A673 (cell line): ENCODE measurements at regions not wholly inside any gene's neighbourhood (a gene's known extent, or its start where the extent isn't known, plus 50 kb on each side); places are given as distances from the start of the nearest gene placed in this dataset.

ENCODE experiments used
- BruUV-seq: library from RNA; stranded (reverse); fragments of 400-500 nt; replicated peaks from 2 replicates; lab custom pipeline; 2021; lab: Mats Ljungman, UMichigan
- CTCF ChIA-PET: fragments of 300-600 bp; sonication (Branson Sonifier 250); formaldehyde crosslinking; loops from one replicate; lab custom pipeline; 2022; ENCODE audit warnings: antibody characterized with exemption; lab: Charles Lee
- POLR2A ChIA-PET: fragments of 300-600 bp; sonication (Branson Sonifier 250); formaldehyde crosslinking; loops from one replicate; lab custom pipeline; 2022; ENCODE audit warnings: antibody characterized with exemption; ENCODE audit not compliant: low non-redundant PET; lab: Charles Lee
- DNase-seq: peaks from one replicate; pipeline ENCODE4 v3.0.0-alpha.2; 2015; ENCODE audit warnings: low spot score
- H3K27ac ChIP-seq: fragments of 200-600 bp; sonication (generic); 2 replicates; pipeline ENCODE4 v1.5.1; 2016; ENCODE audit warnings: mixed run types, low read depth, mild to moderate bottlenecking, mixed read lengths, antibody characterized with exemption, low read length; ENCODE audit not compliant: poor library complexity, severe bottlenecking
- H3K27me3 ChIP-seq: fragments of 200-600 bp; sonication (generic); replicated peaks from 2 replicates; pipeline ENCODE4 v1.6.1; 2017; ENCODE audit warnings: mixed run types, low read depth, mild to moderate bottlenecking, mixed read lengths, antibody characterized with exemption, low read length; ENCODE audit not compliant: insufficient read depth, poor library complexity
- H3K36me3 ChIP-seq: fragments of 200-600 bp; sonication (generic); 2 replicates; pipeline ENCODE4 v1.6.1; 2016; ENCODE audit warnings: mixed run types, mild to moderate bottlenecking, mixed read lengths, antibody characterized with exemption, low read length; ENCODE audit not compliant: insufficient read depth, poor library complexity, severe bottlenecking
- H3K4me1 ChIP-seq: fragments of 200-600 bp; sonication (generic); 2 replicates; pipeline ENCODE4 v1.6.1; 2017; ENCODE audit warnings: mixed run types, mild to moderate bottlenecking, mixed read lengths, antibody characterized with exemption, low read length; ENCODE audit not compliant: insufficient read depth, poor library complexity, severe bottlenecking
- H3K4me3 ChIP-seq: fragments of 200-600 bp; sonication (generic); 2 replicates; pipeline ENCODE4 v1.5.1; 2016; ENCODE audit warnings: low read depth, mixed run types, mild to moderate bottlenecking, mixed read lengths, low read length; ENCODE audit not compliant: poor library complexity, severe bottlenecking
- H3K9me3 ChIP-seq: fragments of 200-600 bp; sonication (generic); 2 replicates; pipeline ENCODE4 v1.6.1; 2016; ENCODE audit warnings: mixed run types, low read depth, mild to moderate bottlenecking, mixed read lengths, antibody characterized with exemption, low read length; ENCODE audit not compliant: poor library complexity, severe bottlenecking
- EZH2 ChIP-seq: fragments of 200-600 bp; sonication (generic); IDR thresholded peaks from 2 replicates; pipeline ENCODE4 v1.6.1; 2017; ENCODE audit warnings: borderline replicate concordance, low read depth, mild to moderate bottlenecking, mixed read lengths, antibody characterized with exemption, low read length; ENCODE audit not compliant: poor library complexity, severe bottlenecking
- intact Hi-C: fragments of 100-400 bp; cut with micrococcal nuclease; formaldehyde crosslinking; loops from one replicate; pipeline ENCODE4 v1.10.0; 2022; ENCODE audit not compliant: unreplicated experiment
- TF ChIP-seq, protein P1 (sequence below): fragments of 300-800, 200-600 bp; sonication (generic); conservative IDR thresholded peaks from 2 replicates; pipeline ENCODE4 v1.5.1; 2017; ENCODE audit warnings: low read depth, mild to moderate bottlenecking, antibody characterized with exemption, low read length, moderate library complexity, mixed read lengths

DNA sequence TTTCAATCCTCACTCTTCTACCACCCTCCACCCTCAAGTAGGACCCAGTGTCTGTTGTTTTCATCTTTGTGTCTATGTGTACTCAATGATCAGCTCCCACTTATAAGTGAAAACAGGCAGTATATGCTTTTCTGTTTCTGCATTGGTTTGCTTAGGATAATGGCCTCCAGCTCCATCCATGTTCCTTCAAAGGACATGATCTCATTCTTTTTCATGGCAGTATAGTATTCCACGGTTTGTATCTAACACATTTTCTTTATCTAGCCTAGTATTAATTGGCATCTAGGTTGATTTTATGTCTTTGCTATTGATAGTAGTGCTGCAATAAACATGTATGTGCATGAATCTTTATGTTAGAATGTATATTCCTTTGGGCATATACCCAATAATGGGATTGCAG, 259.8 kb upstream of the KIF2A start:
- Histone ChIP-seq H3K4me3 (no peak overlapping the region), H3K27ac (no peak overlapping the region), H3K4me1 (no peaks in the 10 kb centered on the region), H3K36me3 (no peaks in the 10 kb centered on the region), H3K27me3 (peaks cover 40% of the 10 kb centered on the region), H3K9me3 (peaks cover 4% of the 10 kb centered on the region)
- no peak for DNase-seq
- ChIA-PET POLR2A (no interaction called here), CTCF (no interaction called here)
- no TSS peak for BruUV-seq
- intact Hi-C loops, result no loop called here
- TF ChIP-seq EZH2, result no peak
- TF ChIP-seq, protein P1, sequence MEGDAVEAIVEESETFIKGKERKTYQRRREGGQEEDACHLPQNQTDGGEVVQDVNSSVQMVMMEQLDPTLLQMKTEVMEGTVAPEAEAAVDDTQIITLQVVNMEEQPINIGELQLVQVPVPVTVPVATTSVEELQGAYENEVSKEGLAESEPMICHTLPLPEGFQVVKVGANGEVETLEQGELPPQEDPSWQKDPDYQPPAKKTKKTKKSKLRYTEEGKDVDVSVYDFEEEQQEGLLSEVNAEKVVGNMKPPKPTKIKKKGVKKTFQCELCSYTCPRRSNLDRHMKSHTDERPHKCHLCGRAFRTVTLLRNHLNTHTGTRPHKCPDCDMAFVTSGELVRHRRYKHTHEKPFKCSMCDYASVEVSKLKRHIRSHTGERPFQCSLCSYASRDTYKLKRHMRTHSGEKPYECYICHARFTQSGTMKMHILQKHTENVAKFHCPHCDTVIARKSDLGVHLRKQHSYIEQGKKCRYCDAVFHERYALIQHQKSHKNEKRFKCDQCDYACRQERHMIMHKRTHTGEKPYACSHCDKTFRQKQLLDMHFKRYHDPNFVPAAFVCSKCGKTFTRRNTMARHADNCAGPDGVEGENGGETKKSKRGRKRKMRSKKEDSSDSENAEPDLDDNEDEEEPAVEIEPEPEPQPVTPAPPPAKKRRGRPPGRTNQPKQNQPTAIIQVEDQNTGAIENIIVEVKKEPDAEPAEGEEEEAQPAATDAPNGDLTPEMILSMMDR, result no peak

DNA sequence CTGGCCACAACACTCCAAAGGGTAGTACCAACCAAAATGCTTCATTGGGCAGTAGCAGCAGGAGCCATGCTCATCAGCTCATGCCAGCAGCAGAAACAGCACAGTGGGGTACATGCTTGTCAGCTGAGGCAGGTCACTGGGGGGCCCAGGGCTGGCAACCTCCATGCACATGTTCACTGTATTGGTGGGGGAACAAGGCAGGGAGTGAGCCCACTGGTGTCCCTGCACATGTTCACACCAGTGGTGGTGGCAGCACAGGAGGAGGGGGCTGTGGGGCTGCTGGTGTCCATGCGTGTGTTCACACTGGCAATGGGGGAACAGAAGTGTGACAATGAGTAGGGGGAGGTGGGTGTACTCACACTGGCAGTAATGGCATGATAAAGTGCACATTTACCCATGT, 254.3 kb upstream of the KIF2A start:
- H3K27me3 ChIP-seq, result peaks cover 25% of the 10 kb centered on the region
- no peak for DNase-seq
- no peaks in the 10 kb centered on the region for H3K36me3 ChIP-seq
- ChIA-PET CTCF (no interaction called here), POLR2A (no interaction called here)
- no peaks in the 10 kb centered on the region for H3K4me1 ChIP-seq
- H3K9me3 ChIP-seq, result no peaks in the 10 kb centered on the region
- no peak overlapping the region for H3K4me3 ChIP-seq
- H3K27ac ChIP-seq, result no peak overlapping the region
- no TSS peak for BruUV-seq
- intact Hi-C loops, result no loop called here
- TF ChIP-seq EZH2, result no peak
- TF ChIP-seq, protein P1, result no peak

DNA sequence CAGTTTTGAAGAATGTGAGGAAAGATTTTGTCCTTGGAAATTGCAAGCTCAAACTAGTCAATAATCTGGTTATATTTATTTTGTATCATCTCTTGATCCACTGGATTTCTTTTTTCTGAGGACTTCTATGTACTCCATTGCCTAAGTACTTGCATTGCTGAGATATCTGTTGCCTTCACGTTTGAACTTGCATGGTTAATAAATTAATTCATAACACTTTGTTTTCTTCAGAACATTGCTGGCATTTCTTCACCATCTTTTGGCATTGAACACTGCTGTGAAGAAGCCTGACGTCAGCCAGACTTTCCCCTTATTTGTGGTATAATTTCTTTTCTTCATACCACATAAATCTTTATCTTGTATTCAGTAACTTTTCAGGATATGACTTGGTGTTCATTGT, 246.0 kb upstream of the KIF2A start:
- Histone ChIP-seq H3K27me3 (no peaks in the 10 kb centered on the region), H3K9me3 (no peaks in the 10 kb centered on the region), H3K36me3 (no peaks in the 10 kb centered on the region), H3K4me1 (no peaks in the 10 kb centered on the region), H3K4me3 (no peak overlapping the region), H3K27ac (no peak overlapping the region)
- CTCF ChIA-PET, result no interaction called here
- POLR2A ChIA-PET, result no interaction called here
- TF ChIP-seq, protein P1, result no peak
- TF ChIP-seq EZH2, result no peak
- intact Hi-C loops, result no loop called here
- DNase-seq, result no peak
- BruUV-seq, result no TSS peak
